Embryonic facial prominence (tissue), 1 donor: ENCODE measurements at regions not wholly inside any gene's neighbourhood (a gene's known extent, or its start where the extent isn't known, plus 50 kb on each side); places are given as distances from the start of the nearest gene placed in this dataset.

ENCODE experiments used
- DNase-seq: peaks from one replicate; pipeline ENCODE4 v3.0.0-alpha.2; 2016; ENCODE audit errors: extremely low spot score

- DNase-seq: no peak
These were observed 864.4 kb upstream of the KCND2 start for GRCh38 chr7:119408596-119408995.

GRCh38 chr7:119413314-119413805, 859.6 kb upstream of the KCND2 start:
- DNase-seq: no peak

GRCh38 chr7:119415682-119416081, 857.3 kb upstream of the KCND2 start:
- no peak for DNase-seq

GRCh38 chr7:119421657-119422056, 851.3 kb upstream of the KCND2 start:
- DNase-seq: no peak

GRCh38 chr7:119436882-119437281, 836.1 kb upstream of the KCND2 start:
- no peak for DNase-seq

- no peak for DNase-seq
These were observed 834.7 kb upstream of the KCND2 start for GRCh38 chr7:119438315-119438714.

- no peak for DNase-seq
These were observed 833.8 kb upstream of the KCND2 start for GRCh38 chr7:119439192-119439591.

GRCh38 chr7:119452401-119452800, 820.6 kb upstream of the KCND2 start:
- no peak for DNase-seq

- no peak for DNase-seq
These were observed 807.1 kb upstream of the KCND2 start for GRCh38 chr7:119465798-119466305.

GRCh38 chr7:119472408-119473038, 800.5 kb upstream of the KCND2 start:
- DNase-seq: no peak

- DNase-seq: no peak
These were observed 790.8 kb upstream of the KCND2 start for GRCh38 chr7:119482209-119482608.

GRCh38 chr7:119482671-119483070, 790.3 kb upstream of the KCND2 start:
- no peak for DNase-seq

- DNase-seq: no peak
These were observed 789.6 kb upstream of the KCND2 start for GRCh38 chr7:119483364-119483763.

- DNase-seq: no peak
These were observed 758.6 kb upstream of the KCND2 start for GRCh38 chr7:119514326-119514725.

GRCh38 chr7:119515214-119515613, 757.8 kb upstream of the KCND2 start:
- DNase-seq: no peak

- DNase-seq: no peak
These were observed 757.0 kb upstream of the KCND2 start for GRCh38 chr7:119515962-119516361.

- DNase-seq: no peak
These were observed 750.7 kb upstream of the KCND2 start for GRCh38 chr7:119522263-119522662.

- DNase-seq: no peak
These were observed 750.3 kb upstream of the KCND2 start for GRCh38 chr7:119522698-119523097.

- no peak for DNase-seq
These were observed 727.9 kb upstream of the KCND2 start for GRCh38 chr7:119545118-119545517.

GRCh38 chr7:119555788-119556187, 717.2 kb upstream of the KCND2 start:
- DNase-seq: no peak

GRCh38 chr7:119556436-119556835, 716.5 kb upstream of the KCND2 start:
- no peak for DNase-seq

- DNase-seq: no peak
These were observed 711.2 kb upstream of the KCND2 start for GRCh38 chr7:119561751-119562150.

GRCh38 chr7:119562839-119563238, 710.1 kb upstream of the KCND2 start:
- no peak for DNase-seq

- DNase-seq: no peak
These were observed 701.3 kb upstream of the KCND2 start for GRCh38 chr7:119571666-119572065.
